Fibroblast of villous mesenchyme (primary cell): ENCODE measurements at regions not wholly inside any gene's neighbourhood (a gene's known extent, or its start where the extent isn't known, plus 50 kb on each side); places are given as distances from the start of the nearest gene placed in this dataset.

ENCODE experiments used
- DNase-seq: peaks from one replicate; pipeline ENCODE4 v3.0.0-alpha.2; 2010; ENCODE audit warnings: low read depth
- H3K4me3 ChIP-seq: 2 replicates; pipeline ENCODE4 v1.5.1; 2011; ENCODE audit warnings: low read depth, mild to moderate bottlenecking, low read length
- TF ChIP-seq, protein P1 (sequence below): IDR thresholded peaks from 2 replicates; pipeline ENCODE4 v1.5.1; 2012; ENCODE audit warnings: low read depth, mild to moderate bottlenecking, low read length; ENCODE audit not compliant: insufficient read depth

DNA sequence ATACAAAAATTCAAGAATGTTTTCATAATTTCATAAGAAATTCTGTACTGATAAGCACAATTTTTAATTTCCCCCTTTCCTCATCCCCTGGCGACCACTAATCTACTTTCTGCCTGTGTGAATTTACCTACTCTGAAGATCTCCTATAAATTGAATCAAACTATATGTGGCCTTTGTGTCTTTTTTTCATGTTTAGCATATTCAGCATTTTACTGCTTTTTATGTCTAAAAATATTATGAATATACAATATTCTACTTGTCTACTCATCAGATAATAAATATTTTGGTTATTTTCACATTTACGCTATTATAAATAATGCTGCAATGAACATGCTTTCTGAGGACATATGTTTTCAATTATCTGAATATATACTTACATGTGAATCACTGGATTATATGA, 144.8 kb downstream of the CYLC2 start:
- DNase-seq: no peak
- TF ChIP-seq, protein P1, sequence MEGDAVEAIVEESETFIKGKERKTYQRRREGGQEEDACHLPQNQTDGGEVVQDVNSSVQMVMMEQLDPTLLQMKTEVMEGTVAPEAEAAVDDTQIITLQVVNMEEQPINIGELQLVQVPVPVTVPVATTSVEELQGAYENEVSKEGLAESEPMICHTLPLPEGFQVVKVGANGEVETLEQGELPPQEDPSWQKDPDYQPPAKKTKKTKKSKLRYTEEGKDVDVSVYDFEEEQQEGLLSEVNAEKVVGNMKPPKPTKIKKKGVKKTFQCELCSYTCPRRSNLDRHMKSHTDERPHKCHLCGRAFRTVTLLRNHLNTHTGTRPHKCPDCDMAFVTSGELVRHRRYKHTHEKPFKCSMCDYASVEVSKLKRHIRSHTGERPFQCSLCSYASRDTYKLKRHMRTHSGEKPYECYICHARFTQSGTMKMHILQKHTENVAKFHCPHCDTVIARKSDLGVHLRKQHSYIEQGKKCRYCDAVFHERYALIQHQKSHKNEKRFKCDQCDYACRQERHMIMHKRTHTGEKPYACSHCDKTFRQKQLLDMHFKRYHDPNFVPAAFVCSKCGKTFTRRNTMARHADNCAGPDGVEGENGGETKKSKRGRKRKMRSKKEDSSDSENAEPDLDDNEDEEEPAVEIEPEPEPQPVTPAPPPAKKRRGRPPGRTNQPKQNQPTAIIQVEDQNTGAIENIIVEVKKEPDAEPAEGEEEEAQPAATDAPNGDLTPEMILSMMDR: no peak
- H3K4me3 ChIP-seq: no peak overlapping the region

DNA sequence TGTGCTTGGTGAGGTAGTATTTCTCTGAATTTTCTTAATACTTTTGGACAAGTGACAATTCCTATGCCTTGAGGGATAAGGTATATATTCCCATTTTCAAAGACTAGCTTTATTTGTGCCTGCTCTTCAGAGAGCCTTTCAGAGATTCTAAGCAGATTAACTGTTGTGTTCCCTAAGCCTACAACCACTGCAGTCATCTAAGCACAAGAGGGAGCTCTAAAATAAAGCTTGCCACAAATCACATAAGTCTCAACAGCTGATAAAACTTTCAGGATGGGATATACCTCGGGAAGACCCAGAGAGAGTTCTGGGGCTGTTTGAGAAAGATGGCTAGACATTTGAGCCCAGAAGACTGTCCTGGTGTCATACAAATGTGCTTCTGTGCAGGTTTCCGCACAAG, 157.3 kb downstream of the CYLC2 start:
- no peak for DNase-seq
- TF ChIP-seq, protein P1: no peak
- H3K4me3 ChIP-seq: no peak overlapping the region

DNA sequence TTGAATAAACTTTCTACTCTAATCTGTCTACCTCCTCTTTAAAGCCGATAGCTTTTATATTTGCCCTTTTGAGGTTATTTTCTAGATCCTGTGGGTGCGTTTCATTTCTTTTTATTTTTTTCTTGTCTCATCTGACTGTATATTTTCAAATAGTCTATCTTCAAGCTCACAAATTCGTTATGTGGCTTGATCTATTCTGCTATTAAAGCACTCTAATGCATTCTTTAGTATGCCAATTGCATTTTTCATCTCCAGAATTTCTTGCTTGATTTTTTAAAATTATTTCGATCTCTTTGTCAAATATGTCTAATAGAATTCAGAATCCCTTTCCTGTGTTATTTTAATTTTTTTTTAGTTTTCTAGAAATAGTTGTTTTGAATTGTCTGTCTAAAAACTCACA, 172.4 kb downstream of the CYLC2 start:
- TF ChIP-seq, protein P1: no peak
- DNase-seq: no peak
- no peak overlapping the region for H3K4me3 ChIP-seq

DNA sequence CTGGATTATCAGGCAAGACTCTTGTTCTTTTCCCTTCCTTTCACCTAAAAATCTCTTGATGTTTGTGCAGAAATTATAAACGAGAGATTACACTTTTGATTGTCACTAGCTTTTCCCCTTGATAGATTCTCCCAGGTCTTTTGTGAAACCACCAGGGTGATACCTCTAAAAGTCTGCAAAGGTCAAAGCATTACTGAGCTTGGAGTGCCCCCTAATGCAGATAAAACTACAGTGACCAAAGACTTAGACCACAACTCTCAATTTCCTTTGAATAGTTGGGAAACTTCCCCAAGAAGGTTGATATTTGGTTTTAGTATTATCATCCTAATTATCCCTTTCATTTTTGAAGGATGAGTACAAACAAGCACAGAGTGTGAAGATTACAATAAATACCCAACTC, 173.1 kb downstream of the CYLC2 start:
- no peak overlapping the region for H3K4me3 ChIP-seq
- DNase-seq: no peak
- TF ChIP-seq, protein P1: no peak

DNA sequence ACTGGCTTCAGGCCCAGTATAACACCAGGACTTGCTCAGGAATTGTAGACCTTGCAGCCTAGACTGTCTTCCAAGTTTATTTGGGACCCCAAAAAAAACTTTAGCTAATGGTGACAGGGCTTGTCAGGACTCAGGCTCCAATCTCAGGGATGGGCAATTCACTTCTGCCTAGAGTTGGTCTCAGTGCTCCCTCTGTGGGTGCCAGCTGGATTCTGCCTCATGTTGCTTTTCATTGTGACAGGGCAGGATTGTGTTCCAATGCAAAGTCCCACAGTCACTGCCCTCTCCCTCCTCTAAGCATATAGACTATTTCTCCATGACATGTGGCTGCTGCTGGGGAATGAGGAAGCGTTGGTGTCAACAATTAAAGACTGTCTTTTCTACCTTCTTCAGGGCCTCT, 174.7 kb downstream of the CYLC2 start:
- DNase-seq: no peak
- TF ChIP-seq, protein P1: no peak
- no peak overlapping the region for H3K4me3 ChIP-seq

DNA sequence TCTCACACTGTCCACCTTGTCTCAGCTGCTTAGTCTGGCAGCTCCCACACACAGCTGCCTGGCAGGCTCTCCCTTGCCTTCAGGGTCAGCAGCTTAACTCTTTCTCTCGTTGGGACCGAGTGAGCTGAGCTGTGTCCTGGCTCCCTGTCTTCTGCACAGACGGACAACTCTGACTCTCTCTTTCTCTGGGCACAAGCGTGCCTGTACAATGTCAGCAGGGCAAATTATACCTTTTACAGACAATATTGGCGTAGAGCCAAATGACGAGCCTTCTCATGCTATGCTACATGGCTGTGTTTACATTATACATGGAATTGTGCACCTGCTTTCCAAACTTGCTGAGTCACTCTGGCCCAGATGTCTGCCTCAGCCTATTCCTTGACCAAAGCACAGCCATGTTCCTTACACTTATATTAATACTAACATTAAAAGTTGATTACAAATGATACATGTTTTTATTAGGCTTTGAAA, 188.6 kb downstream of the CYLC2 start:
- TF ChIP-seq, protein P1: no peak
- no peak overlapping the region for H3K4me3 ChIP-seq
- DNase-seq: no peak

DNA sequence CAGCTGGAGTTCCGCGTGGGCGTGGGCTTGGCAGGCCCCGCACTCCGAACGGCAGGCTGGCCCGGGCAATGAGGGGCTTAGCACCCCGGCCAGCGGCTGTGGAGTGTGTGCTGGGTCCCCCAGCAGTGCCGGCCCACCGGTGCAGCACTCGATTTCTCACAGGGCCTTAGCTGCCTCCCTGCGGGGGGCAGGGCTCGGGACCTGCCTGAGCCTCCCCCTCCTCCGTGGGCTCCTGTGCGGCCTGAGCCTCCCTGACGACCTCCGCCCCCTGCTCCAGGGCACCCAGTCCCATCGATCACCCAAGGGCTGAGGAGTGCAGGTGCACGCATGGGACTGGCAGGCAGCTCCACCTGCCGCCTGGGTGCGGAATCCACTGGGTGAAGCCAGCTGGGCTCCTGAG, 191.8 kb downstream of the CYLC2 start:
- H3K4me3 ChIP-seq: no peak overlapping the region
- TF ChIP-seq, protein P1: no peak
- DNase-seq: no peak
